OCI-LY3 (cell line): ENCODE measurements at regions not wholly inside any gene's neighbourhood (a gene's known extent, or its start where the extent isn't known, plus 50 kb on each side); places are given as distances from the start of the nearest gene placed in this dataset.

Experiments
- H2AFZ ChIP-seq: fragments of 200-600, 300-600 bp; shearing (Covaris generic); 2 replicates; pipeline ENCODE4 v1.6.0; 2014; ENCODE audit warnings: antibody characterized with exemption, low read depth, low read length
- H3K27ac ChIP-seq: fragments of 200-600, 300-600 bp; sonication (generic); 2 replicates; pipeline ENCODE4 v1.5.1; 2014; ENCODE audit warnings: mild to moderate bottlenecking, low read length, moderate library complexity, mixed read lengths
- H3K27me3 ChIP-seq: fragments of 200-600, 300-600 bp; sonication (generic); 2 replicates; pipeline ENCODE4 v1.6.1; 2014; ENCODE audit warnings: low read depth, low read length, mixed read lengths
- H3K36me3 ChIP-seq: fragments of 200-600, 300-600 bp; sonication (generic); replicated peaks from 2 replicates; pipeline ENCODE3; 2014; ENCODE audit warnings: low read depth, low read length, mixed read lengths
- H3K4me1 ChIP-seq: fragments of 300-600, 200-600 bp; sonication (generic); 2 replicates; pipeline ENCODE4 v1.6.1; 2014; ENCODE audit warnings: low read length, mixed read lengths
- H3K4me2 ChIP-seq: fragments of 200-600, 300-600 bp; sonication (generic); 2 replicates; pipeline ENCODE4 v1.6.1; 2014; ENCODE audit warnings: low read length, mixed read lengths
- H3K4me3 ChIP-seq: fragments of 300-600, 200-600 bp; sonication (generic); 2 replicates; pipeline ENCODE4 v1.5.1; 2014; ENCODE audit warnings: antibody characterized with exemption, mild to moderate bottlenecking, low read length, moderate library complexity
- H3K79me2 ChIP-seq: fragments of 300-600, 200-600 bp; shearing (Covaris generic); 2 replicates; pipeline ENCODE4 v1.6.1; 2014; ENCODE audit warnings: mild to moderate bottlenecking, low read length, mixed read lengths
- H3K9ac ChIP-seq: fragments of 300-600, 200-600 bp; shearing (Covaris generic); 2 replicates; pipeline ENCODE4 v1.6.0; 2014; ENCODE audit warnings: mild to moderate bottlenecking, low read length, moderate library complexity
- H3K9me3 ChIP-seq: fragments of 200-600, 300-600 bp; shearing (Covaris generic); 2 replicates; pipeline ENCODE4 v1.6.1; 2014; ENCODE audit warnings: low read length, mixed read lengths; ENCODE audit not compliant: insufficient read depth
- H4K20me1 ChIP-seq: fragments of 200-600, 300-600 bp; sonication (generic); 2 replicates; pipeline ENCODE4 v1.6.1; 2016; ENCODE audit warnings: low read length, mixed read lengths; ENCODE audit not compliant: insufficient read depth
- EZH2phosphoT487 ChIP-seq: fragments of 200-600 bp; shearing (Covaris generic); IDR thresholded peaks from 2 replicates; pipeline ENCODE4 v1.6.1; 2018; ENCODE audit warnings: antibody characterized with exemption, mixed run types, low read depth
- TF ChIP-seq, protein P1 (sequence below): fragments of 200-600, 300-600 bp; sonication (generic); IDR thresholded peaks from 2 replicates; pipeline ENCODE4 v1.5.1; 2014; ENCODE audit warnings: antibody characterized with exemption, low read length, low read depth

DNA sequence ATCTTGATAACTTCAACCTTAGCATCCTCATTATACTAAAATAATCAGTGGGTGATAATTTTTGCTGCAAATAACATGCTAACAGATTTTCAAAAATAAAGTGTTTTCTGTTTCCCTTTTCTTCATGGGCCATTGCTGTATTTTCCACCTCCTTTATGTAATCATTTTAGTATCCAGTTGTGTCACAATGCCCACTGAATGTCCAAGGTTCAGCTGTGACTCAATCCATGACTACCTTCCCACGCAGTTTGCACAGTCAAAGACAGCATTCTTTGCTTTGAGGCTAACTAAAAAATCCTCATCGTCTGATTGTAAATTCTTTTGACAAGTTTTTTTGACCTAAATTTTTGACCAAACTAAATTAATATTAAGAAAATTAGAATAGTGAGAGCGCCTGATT lies 474.1 kb downstream of the FLRT2 start:
- Histone ChIP-seq H3K4me3 (no peak overlapping the region), H3K36me3 (no peaks in the 10 kb centered on the region), H3K9ac (no peak overlapping the region), H3K79me2 (no peaks in the 10 kb centered on the region), H4K20me1 (no peaks in the 10 kb centered on the region), H3K27me3 (no peaks in the 10 kb centered on the region), H2AFZ (no peak overlapping the region), H3K4me1 (no peaks in the 10 kb centered on the region), H3K27ac (no peak overlapping the region), H3K4me2 (no peak overlapping the region), H3K9me3 (no peaks in the 10 kb centered on the region)
- no peak for TF ChIP-seq EZH2phosphoT487
- TF ChIP-seq, protein P1, sequence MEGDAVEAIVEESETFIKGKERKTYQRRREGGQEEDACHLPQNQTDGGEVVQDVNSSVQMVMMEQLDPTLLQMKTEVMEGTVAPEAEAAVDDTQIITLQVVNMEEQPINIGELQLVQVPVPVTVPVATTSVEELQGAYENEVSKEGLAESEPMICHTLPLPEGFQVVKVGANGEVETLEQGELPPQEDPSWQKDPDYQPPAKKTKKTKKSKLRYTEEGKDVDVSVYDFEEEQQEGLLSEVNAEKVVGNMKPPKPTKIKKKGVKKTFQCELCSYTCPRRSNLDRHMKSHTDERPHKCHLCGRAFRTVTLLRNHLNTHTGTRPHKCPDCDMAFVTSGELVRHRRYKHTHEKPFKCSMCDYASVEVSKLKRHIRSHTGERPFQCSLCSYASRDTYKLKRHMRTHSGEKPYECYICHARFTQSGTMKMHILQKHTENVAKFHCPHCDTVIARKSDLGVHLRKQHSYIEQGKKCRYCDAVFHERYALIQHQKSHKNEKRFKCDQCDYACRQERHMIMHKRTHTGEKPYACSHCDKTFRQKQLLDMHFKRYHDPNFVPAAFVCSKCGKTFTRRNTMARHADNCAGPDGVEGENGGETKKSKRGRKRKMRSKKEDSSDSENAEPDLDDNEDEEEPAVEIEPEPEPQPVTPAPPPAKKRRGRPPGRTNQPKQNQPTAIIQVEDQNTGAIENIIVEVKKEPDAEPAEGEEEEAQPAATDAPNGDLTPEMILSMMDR: no peak

DNA sequence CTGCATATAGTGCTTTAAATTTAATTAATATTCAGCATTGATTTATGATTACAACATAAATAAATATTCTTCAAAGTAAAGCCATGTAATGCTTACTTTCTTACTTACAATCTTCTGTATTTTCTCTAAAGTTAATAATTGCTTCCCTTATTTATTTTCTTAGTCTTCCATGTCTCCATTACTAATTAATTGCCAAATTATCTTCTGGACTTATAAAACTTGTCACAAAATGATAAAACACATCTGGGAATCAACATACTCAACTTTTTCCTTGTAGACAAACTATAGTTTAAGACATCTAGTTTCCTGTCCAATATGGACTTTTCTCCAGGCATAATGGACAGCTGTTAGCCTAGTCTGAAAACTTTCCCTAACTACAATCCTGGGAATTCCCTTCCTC lies 466.6 kb downstream of the FLRT2 start:
- Histone ChIP-seq H3K9me3 (no peaks in the 10 kb centered on the region), H4K20me1 (no peaks in the 10 kb centered on the region), H3K4me3 (no peak overlapping the region), H3K27ac (no peak overlapping the region), H3K9ac (no peak overlapping the region), H3K4me1 (no peaks in the 10 kb centered on the region), H3K79me2 (no peaks in the 10 kb centered on the region), H3K27me3 (no peaks in the 10 kb centered on the region), H3K4me2 (no peak overlapping the region), H2AFZ (no peak overlapping the region), H3K36me3 (no peaks in the 10 kb centered on the region)
- no peak for TF ChIP-seq EZH2phosphoT487
- TF ChIP-seq, protein P1: no peak

DNA sequence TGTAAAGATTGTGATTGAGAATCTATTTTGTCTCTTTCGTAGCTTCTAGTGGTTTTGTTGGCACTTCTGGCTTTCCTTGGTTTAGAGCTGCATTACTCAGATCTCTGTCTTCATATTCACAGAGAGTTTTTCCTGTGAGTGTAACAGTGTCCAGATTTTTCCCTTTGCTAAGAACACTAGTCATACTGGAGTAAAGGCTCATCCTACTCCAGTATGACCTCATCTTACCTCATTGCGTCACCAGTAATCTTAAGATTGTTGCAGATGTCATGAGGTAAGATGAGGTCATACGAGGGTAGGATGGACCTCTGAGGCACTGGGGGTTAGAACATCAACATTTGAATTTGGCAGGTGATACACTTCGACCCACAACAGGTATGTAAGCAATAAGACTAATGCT lies 461.2 kb downstream of the FLRT2 start:
- no peak for TF ChIP-seq EZH2phosphoT487
- TF ChIP-seq, protein P1: no peak
- Histone ChIP-seq H4K20me1 (no peaks in the 10 kb centered on the region), H3K27ac (no peak overlapping the region), H2AFZ (no peak overlapping the region), H3K9me3 (no peaks in the 10 kb centered on the region), H3K4me3 (no peak overlapping the region), H3K4me2 (no peak overlapping the region), H3K9ac (no peak overlapping the region), H3K4me1 (no peaks in the 10 kb centered on the region), H3K79me2 (no peaks in the 10 kb centered on the region), H3K27me3 (no peaks in the 10 kb centered on the region), H3K36me3 (no peaks in the 10 kb centered on the region)

DNA sequence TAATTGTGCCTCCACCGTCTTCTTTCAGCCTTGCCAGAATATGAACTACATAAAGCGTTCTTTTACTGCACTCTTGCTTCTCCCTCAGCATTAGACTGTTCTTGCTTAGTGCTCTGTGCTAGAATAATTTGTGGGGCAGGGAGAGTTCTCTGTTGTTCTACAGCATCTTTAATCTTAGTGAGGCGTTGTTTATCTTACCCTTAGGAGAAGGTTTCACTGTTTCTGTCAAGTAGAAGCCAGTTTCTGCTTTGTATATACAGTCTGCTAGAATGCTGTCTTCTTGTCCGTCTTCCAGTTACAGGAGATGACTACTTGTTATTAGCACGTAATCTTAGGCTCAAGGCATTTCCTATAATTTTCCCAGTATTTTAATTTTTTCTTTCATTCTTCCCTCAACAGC lies 458.0 kb downstream of the FLRT2 start:
- Histone ChIP-seq H3K9ac (no peak overlapping the region), H3K36me3 (no peaks in the 10 kb centered on the region), H3K9me3 (no peaks in the 10 kb centered on the region), H3K4me1 (no peaks in the 10 kb centered on the region), H3K27me3 (no peaks in the 10 kb centered on the region), H4K20me1 (no peaks in the 10 kb centered on the region), H3K27ac (no peak overlapping the region), H3K79me2 (no peaks in the 10 kb centered on the region), H3K4me3 (no peak overlapping the region), H2AFZ (no peak overlapping the region), H3K4me2 (no peak overlapping the region)
- no peak for TF ChIP-seq EZH2phosphoT487

DNA sequence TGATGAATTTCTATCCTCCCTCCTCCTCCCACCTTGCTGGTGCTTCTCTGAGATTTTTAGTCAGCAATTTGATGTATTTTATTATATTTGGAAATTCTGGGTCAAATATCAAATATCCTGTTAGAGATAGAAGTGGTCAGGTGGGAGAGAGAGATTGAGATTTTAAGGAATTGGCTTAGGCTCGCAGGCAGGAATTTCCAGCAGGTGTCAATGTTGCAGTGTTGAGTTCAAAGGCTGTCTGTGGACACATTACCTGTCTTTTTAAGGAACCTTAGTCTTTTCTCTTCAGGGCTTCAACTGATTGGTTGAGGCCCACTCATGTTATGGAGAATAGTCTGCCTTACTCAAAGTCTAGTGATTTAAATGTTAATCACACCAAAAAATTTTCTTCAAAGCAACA lies 457.3 kb downstream of the FLRT2 start:
- Histone ChIP-seq H3K36me3 (no peaks in the 10 kb centered on the region), H3K4me3 (no peak overlapping the region), H2AFZ (no peak overlapping the region), H3K4me2 (no peak overlapping the region), H3K9ac (no peak overlapping the region), H3K27ac (no peak overlapping the region), H4K20me1 (no peaks in the 10 kb centered on the region), H3K79me2 (no peaks in the 10 kb centered on the region), H3K27me3 (no peaks in the 10 kb centered on the region), H3K9me3 (no peaks in the 10 kb centered on the region), H3K4me1 (no peaks in the 10 kb centered on the region)
- TF ChIP-seq, protein P1: no peak
